GM23338 (cell line): ENCODE measurements at regions not wholly inside any gene's neighbourhood (a gene's known extent, or its start where the extent isn't known, plus 50 kb on each side); places are given as distances from the start of the nearest gene placed in this dataset.

ENCODE experiments used
- ATAC-seq: fragments of 200-7000 bp; cut with Tn5 transposase; 3 replicates; pipeline ENCODE4 v1.9.1; 2020
- DNase-seq: peaks from one replicate; pipeline ENCODE4 v3.0.0-alpha.2; 2015; ENCODE audit warnings: low spot score
- H2AFZ ChIP-seq: fragments of 200-600 bp; sonication (generic); 2 replicates; pipeline ENCODE4 v1.8.0; 2016; ENCODE audit warnings: antibody characterized with exemption, mild to moderate bottlenecking, moderate library complexity
- H3F3A ChIP-seq: fragments of 200-600 bp; sonication (generic); replicated peaks from 2 replicates; pipeline ENCODE4 v1.8.0; 2017; ENCODE audit warnings: antibody characterized with exemption, mixed run types, low read depth
- H3K27ac ChIP-seq: fragments of 200-600 bp; sonication (generic); 2 replicates; pipeline ENCODE4 v1.6.1; 2016; ENCODE audit warnings: low read depth
- H3K27me3 ChIP-seq: fragments of 200-600 bp; sonication (generic); 2 replicates; pipeline ENCODE4 v1.8.0; 2016; ENCODE audit warnings: mild to moderate bottlenecking, mixed run types, moderate library complexity; ENCODE audit not compliant: insufficient read depth
- H3K36me3 ChIP-seq: fragments of 200-600 bp; sonication (generic); 2 replicates; pipeline ENCODE4 v1.8.0; 2016; ENCODE audit warnings: mild to moderate bottlenecking; ENCODE audit not compliant: insufficient read depth
- H3K4me1 ChIP-seq: fragments of 200-600 bp; sonication (generic); 2 replicates; pipeline ENCODE4 v1.8.0; 2016; ENCODE audit warnings: mild to moderate bottlenecking, moderate library complexity; ENCODE audit not compliant: insufficient read depth
- H3K4me2 ChIP-seq: fragments of 200-600 bp; sonication (generic); 2 replicates; pipeline ENCODE4 v1.7.1; 2017; ENCODE audit warnings: mixed run types
- H3K4me3 ChIP-seq: fragments of 200-600 bp; sonication (generic); 2 replicates; pipeline ENCODE4 v1.6.1; 2016; ENCODE audit warnings: mixed run types
- H3K79me2 ChIP-seq: fragments of 200-600 bp; sonication (generic); replicated peaks from 2 replicates; pipeline ENCODE4 v1.8.0; 2017; ENCODE audit warnings: mild to moderate bottlenecking; ENCODE audit not compliant: insufficient read depth
- H3K9me2 ChIP-seq: fragments of 200-600 bp; sonication (generic); 2 replicates; pipeline ENCODE4 v1.8.0; 2017; ENCODE audit not compliant: insufficient read depth
- H4K20me1 ChIP-seq: fragments of 200-600 bp; sonication (generic); replicated peaks from 2 replicates; pipeline ENCODE4 v1.8.0; 2017; ENCODE audit warnings: mild to moderate bottlenecking; ENCODE audit not compliant: insufficient read depth
- H3K27ac Mint-ChIP-seq: 2 replicates; pipeline ENCODE4 v1.8.0; 2020; ENCODE audit warnings: inconsistent platforms, mild to moderate bottlenecking, moderate library complexity, mixed read lengths
- H3K27me3 Mint-ChIP-seq: 3 replicates; pipeline ENCODE4 v1.8.0; 2022; ENCODE audit warnings: low read depth, mild to moderate bottlenecking, moderate library complexity, mixed read lengths, inconsistent platforms; ENCODE audit not compliant: insufficient read depth, poor library complexity
- H3K36me3 Mint-ChIP-seq: 3 replicates; pipeline ENCODE4 v1.8.0; 2021; ENCODE audit warnings: low read depth, mild to moderate bottlenecking, inconsistent platforms, moderate library complexity, mixed read lengths
- H3K4me1 Mint-ChIP-seq: 3 replicates; pipeline ENCODE4 v1.8.0; 2020; ENCODE audit warnings: mild to moderate bottlenecking, inconsistent platforms, mixed read lengths
- H3K4me3 Mint-ChIP-seq: 3 replicates; pipeline ENCODE4 v1.8.0; 2021; ENCODE audit warnings: moderate library complexity, mild to moderate bottlenecking, inconsistent platforms, mixed read lengths
- H3K9me3 Mint-ChIP-seq: 3 replicates; pipeline ENCODE4 v1.8.0; 2020; ENCODE audit warnings: moderate library complexity, mild to moderate bottlenecking, inconsistent platforms, mixed read lengths
- EZH2 ChIP-seq: fragments of 200-600 bp; sonication (generic); IDR thresholded peaks from one replicate; pipeline ENCODE4 v1.8.0; 2017; ENCODE audit warnings: antibody characterized with exemption, mild to moderate bottlenecking, low read depth; ENCODE audit not compliant: unreplicated experiment
- STAT1 ChIP-seq: IDR thresholded peaks from one replicate; pipeline ENCODE4 v1.6.1; 2016; ENCODE audit warnings: antibody characterized with exemption; ENCODE audit not compliant: unreplicated experiment
- ZNF114 ChIP-seq: fragments of 250-450 bp; sonication (Bioruptor Pico); IDR thresholded peaks from 2 replicates; pipeline ENCODE4 v1.5.0; 2020; ENCODE audit warnings: mild to moderate bottlenecking, moderate library complexity
- ZNF331 ChIP-seq: fragments of 250-450 bp; sonication (Bioruptor Pico); IDR thresholded peaks from 2 replicates; pipeline ENCODE4 v1.5.0; 2020; ENCODE audit warnings: low read depth, mild to moderate bottlenecking, moderate library complexity
- TF ChIP-seq, protein P1 (sequence below): fragments of 250-450 bp; sonication (Bioruptor Pico); IDR thresholded peaks from 2 replicates; pipeline ENCODE4 v1.5.0; 2020; ENCODE audit warnings: mild to moderate bottlenecking, moderate library complexity
- TF ChIP-seq, protein P2 (sequence below), 2 experiments: fragments of 200-600 bp in 1 of 2; sonication (generic) in 1 of 2; conservative IDR thresholded peaks; 2 replicates each; pipeline versions ENCODE4 v1.5.1 to v1.6.1; 2016 to 2017; ENCODE audit warnings: antibody characterized with exemption in 2 of 2, low read depth in 2 of 2, mild to moderate bottlenecking in 2 of 2, moderate library complexity in 1 of 2

GRCh38 chr10:26946102-26946811, 85.5 kb upstream of the ABI1 start (continued):
- TF ChIP-seq, protein P1, sequence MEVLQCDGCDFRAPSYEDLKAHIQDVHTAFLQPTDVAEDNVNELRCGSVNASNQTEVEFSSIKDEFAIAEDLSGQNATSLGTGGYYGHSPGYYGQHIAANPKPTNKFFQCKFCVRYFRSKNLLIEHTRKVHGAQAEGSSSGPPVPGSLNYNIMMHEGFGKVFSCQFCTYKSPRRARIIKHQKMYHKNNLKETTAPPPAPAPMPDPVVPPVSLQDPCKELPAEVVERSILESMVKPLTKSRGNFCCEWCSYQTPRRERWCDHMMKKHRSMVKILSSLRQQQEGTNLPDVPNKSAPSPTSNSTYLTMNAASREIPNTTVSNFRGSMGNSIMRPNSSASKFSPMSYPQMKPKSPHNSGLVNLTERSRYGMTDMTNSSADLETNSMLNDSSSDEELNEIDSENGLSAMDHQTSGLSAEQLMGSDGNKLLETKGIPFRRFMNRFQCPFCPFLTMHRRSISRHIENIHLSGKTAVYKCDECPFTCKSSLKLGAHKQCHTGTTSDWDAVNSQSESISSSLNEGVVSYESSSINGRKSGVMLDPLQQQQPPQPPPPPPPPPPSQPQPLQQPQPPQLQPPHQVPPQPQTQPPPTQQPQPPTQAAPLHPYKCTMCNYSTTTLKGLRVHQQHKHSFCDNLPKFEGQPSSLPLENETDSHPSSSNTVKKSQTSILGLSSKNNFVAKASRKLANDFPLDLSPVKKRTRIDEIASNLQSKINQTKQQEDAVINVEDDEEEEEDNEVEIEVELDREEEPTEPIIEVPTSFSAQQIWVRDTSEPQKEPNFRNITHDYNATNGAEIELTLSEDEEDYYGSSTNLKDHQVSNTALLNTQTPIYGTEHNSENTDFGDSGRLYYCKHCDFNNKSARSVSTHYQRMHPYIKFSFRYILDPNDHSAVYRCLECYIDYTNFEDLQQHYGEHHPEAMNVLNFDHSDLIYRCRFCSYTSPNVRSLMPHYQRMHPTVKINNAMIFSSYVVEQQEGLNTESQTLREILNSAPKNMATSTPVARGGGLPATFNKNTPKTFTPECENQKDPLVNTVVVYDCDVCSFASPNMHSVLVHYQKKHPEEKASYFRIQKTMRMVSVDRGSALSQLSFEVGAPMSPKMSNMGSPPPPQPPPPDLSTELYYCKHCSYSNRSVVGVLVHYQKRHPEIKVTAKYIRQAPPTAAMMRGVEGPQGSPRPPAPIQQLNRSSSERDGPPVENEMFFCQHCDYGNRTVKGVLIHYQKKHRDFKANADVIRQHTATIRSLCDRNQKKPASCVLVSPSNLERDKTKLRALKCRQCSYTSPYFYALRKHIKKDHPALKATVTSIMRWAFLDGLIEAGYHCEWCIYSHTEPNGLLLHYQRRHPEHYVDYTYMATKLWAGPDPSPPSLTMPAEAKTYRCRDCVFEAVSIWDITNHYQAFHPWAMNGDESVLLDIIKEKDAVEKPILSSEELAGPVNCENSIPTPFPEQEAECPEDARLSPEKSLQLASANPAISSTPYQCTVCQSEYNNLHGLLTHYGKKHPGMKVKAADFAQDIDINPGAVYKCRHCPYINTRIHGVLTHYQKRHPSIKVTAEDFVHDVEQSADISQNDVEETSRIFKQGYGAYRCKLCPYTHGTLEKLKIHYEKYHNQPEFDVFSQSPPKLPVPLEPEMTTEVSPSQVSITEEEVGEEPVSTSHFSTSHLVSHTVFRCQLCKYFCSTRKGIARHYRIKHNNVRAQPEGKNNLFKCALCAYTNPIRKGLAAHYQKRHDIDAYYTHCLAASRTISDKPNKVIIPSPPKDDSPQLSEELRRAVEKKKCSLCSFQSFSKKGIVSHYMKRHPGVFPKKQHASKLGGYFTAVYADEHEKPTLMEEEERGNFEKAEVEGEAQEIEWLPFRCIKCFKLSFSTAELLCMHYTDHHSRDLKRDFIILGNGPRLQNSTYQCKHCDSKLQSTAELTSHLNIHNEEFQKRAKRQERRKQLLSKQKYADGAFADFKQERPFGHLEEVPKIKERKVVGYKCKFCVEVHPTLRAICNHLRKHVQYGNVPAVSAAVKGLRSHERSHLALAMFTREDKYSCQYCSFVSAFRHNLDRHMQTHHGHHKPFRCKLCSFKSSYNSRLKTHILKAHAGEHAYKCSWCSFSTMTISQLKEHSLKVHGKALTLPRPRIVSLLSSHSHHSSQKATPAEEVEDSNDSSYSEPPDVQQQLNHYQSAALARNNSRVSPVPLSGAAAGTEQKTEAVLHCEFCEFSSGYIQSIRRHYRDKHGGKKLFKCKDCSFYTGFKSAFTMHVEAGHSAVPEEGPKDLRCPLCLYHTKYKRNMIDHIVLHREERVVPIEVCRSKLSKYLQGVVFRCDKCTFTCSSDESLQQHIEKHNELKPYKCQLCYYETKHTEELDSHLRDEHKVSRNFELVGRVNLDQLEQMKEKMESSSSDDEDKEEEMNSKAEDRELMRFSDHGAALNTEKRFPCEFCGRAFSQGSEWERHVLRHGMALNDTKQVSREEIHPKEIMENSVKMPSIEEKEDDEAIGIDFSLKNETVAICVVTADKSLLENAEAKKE (CRISPR knock-in tag) = no peak
- TF ChIP-seq ZNF331 (CRISPR knock-in tag) = no peak
- TF ChIP-seq EZH2 = no peak
- no peak for TF ChIP-seq ZNF114

GRCh38 chr10:26944261-26944882, 83.6 kb upstream of the ABI1 start:
- Mint-ChIP-seq H3K36me3 (no peaks in the 10 kb centered on the region), H3K4me3 (no peak overlapping the region), H3K27ac (no peak overlapping the region), H3K9me3 (no peaks in the 10 kb centered on the region), H3K4me1 (peaks cover 3% of the 10 kb centered on the region; the same call in 1 of the 3 replicates), H3K27me3 (peaks cover 1% of the 10 kb centered on the region)
- DNase-seq (no peak), ATAC-seq (no peak)
- H3F3A ChIP-seq = 0 out of 2 replicates have a peak, but pooled peaks cover 4% of the 10 kb centered on the region
- H4K20me1 ChIP-seq = no peaks in the 10 kb centered on the region
- no peak overlapping the region for H3K4me3 ChIP-seq
- H3K4me1 ChIP-seq = no peaks in the 10 kb centered on the region
- H2AFZ ChIP-seq = no peak overlapping the region
- no peak overlapping the region for H3K4me2 ChIP-seq
- no peaks in the 10 kb centered on the region for H3K79me2 ChIP-seq
- no peaks in the 10 kb centered on the region for H3K27me3 ChIP-seq
- H3K9me2 ChIP-seq = peaks cover 4% of the 10 kb centered on the region; the same call in 1 of the 2 replicates
- H3K36me3 ChIP-seq = no peaks in the 10 kb centered on the region
- H3K27ac ChIP-seq = no peak overlapping the region
- no peak for TF ChIP-seq ZNF114
- TF ChIP-seq, protein P2, sequence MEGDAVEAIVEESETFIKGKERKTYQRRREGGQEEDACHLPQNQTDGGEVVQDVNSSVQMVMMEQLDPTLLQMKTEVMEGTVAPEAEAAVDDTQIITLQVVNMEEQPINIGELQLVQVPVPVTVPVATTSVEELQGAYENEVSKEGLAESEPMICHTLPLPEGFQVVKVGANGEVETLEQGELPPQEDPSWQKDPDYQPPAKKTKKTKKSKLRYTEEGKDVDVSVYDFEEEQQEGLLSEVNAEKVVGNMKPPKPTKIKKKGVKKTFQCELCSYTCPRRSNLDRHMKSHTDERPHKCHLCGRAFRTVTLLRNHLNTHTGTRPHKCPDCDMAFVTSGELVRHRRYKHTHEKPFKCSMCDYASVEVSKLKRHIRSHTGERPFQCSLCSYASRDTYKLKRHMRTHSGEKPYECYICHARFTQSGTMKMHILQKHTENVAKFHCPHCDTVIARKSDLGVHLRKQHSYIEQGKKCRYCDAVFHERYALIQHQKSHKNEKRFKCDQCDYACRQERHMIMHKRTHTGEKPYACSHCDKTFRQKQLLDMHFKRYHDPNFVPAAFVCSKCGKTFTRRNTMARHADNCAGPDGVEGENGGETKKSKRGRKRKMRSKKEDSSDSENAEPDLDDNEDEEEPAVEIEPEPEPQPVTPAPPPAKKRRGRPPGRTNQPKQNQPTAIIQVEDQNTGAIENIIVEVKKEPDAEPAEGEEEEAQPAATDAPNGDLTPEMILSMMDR (conservative IDR thresholded peaks at IDR 0.05; ENCODE audit: low read depth in 2 of 2) = no peak
- TF ChIP-seq STAT1 = no peak
- TF ChIP-seq EZH2 = no peak
